ENCODE measurements at regions not wholly inside any gene's neighbourhood (a gene's known extent, or its start where the extent isn't known, plus 50 kb on each side); places are given as distances from the start of the nearest gene placed in this dataset.

- Mint-ChIP-seq H3K9me3 (no peaks in the 10 kb centered on the region), H3K4me3 (no peak overlapping the region), H3K27ac (no peak overlapping the region), H3K4me1 (ENCODE audit: low read depth) (no peaks in the 10 kb centered on the region), H3K36me3 (ENCODE audit: low read depth) (no peaks in the 10 kb centered on the region), H3K27me3 (no peaks in the 10 kb centered on the region)
- intact Hi-C loops (cut with micrococcal nuclease): no loop called here
Observed at GRCh38 chr19:33947265-33947964, 150.7 kb downstream of the KCTD15 start.

- Mint-ChIP-seq H3K9me3 (no peaks in the 10 kb centered on the region), H3K4me3 (no peak overlapping the region), H3K36me3 (ENCODE audit: low read depth) (no peaks in the 10 kb centered on the region), H3K4me1 (ENCODE audit: low read depth) (no peaks in the 10 kb centered on the region), H3K27ac (no peak overlapping the region), H3K27me3 (no peaks in the 10 kb centered on the region)
- intact Hi-C loops (cut with micrococcal nuclease): no loop called here
Observed at GRCh38 chr19:33948651-33949335, 152.1 kb downstream of the KCTD15 start.

DNA sequence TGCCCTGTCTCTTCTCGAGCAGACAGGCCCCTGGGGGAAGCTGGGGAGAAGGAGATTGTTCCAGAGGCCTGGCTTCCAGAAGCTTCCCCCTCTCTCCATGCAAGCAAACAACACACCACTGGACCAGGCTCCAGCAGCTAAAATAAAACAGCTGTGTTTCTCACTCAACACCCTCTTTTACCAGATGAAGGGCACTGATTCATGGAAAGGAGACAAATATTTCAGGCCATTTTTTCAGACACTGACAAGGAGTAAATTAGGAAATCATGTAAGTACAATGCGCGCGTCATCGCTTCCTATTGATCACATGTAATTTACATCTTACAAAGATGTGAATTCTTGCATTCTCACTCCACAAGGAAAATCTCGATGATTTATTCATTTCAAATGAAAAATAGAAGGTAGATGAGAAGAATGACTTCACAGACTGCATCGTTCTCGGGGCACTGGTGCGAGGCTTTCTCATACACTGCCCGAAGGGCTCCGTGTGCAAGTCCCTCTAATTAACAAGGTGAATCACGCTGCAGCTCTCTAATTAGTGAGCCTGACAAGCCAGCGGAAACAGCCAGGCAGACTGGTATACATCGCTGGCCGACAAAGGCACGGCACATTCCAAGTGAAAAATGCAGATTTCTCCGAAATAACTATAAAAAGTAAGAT, 153.6 kb downstream of the KCTD15 start:
- Mint-ChIP-seq H3K27me3 (no peaks in the 10 kb centered on the region), H3K4me1 (ENCODE audit: low read depth) (no peaks in the 10 kb centered on the region), H3K27ac (no peak overlapping the region), H3K9me3 (no peaks in the 10 kb centered on the region), H3K4me3 (no peak overlapping the region), H3K36me3 (ENCODE audit: low read depth) (no peaks in the 10 kb centered on the region)
- intact Hi-C loops (cut with micrococcal nuclease): no loop called here

DNA sequence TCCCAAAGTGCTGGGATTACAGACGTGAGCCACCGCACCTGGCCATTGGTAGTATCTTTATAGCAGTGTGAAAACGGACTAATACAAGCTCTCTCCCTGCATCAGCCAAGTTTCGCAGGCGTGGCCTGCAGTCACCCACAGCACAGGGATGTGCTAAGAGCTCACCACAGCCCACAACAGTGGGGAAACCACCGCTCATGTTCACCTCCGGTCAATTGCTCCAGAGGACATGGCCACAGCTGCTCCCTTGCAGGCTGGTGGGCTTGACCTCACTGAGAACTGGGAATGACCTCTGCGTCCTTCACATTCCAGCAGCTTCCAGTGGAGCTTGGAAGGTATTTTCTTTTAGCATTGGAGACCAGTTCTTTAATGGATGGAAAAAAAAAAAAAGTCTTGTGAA, 156.4 kb downstream of the KCTD15 start:
- no peak overlapping the region for H3K4me3 Mint-ChIP-seq
- intact Hi-C loops (cut with micrococcal nuclease): no loop called here
- H3K36me3 Mint-ChIP-seq (ENCODE audit: low read depth): no peaks in the 10 kb centered on the region
- no peak overlapping the region for H3K27ac Mint-ChIP-seq
- no peaks in the 10 kb centered on the region for H3K27me3 Mint-ChIP-seq
- no peaks in the 10 kb centered on the region for H3K4me1 Mint-ChIP-seq (ENCODE audit: low read depth)
- H3K9me3 Mint-ChIP-seq: no peaks in the 10 kb centered on the region

DNA sequence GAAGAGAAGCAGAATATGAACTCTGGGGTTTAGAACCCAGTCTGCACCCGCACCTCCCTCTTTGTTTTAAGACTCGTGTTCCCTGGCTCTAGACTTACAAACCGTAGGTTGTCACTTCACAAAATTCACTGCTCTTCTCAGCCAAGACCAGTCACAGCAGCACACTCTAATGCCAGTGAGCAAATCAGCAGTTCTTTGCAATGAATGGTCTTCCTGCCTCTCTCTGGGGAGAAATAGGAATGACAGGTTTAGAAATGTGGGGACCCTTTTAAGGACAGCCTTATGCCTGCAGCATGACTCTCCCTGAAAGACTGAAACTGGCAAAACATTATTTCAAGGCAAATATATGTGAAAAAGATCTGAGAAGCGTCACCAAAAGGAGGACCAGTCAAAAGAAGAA, 156.9 kb downstream of the KCTD15 start:
- Mint-ChIP-seq H3K36me3 (ENCODE audit: low read depth) (no peaks in the 10 kb centered on the region), H3K27me3 (no peaks in the 10 kb centered on the region), H3K4me3 (no peak overlapping the region), H3K4me1 (ENCODE audit: low read depth) (no peaks in the 10 kb centered on the region), H3K27ac (no peak overlapping the region), H3K9me3 (no peaks in the 10 kb centered on the region)
- intact Hi-C loops (cut with micrococcal nuclease): no loop called here

GRCh38 chr19:33954686-33955085, 158.0 kb downstream of the KCTD15 start:
- Mint-ChIP-seq H3K27me3 (no peaks in the 10 kb centered on the region), H3K9me3 (no peaks in the 10 kb centered on the region), H3K27ac (no peak overlapping the region), H3K4me3 (no peak overlapping the region), H3K4me1 (ENCODE audit: low read depth) (no peaks in the 10 kb centered on the region), H3K36me3 (ENCODE audit: low read depth) (no peaks in the 10 kb centered on the region)
- intact Hi-C loops (cut with micrococcal nuclease): no loop called here

GRCh38 chr19:33956941-33957340, 160.3 kb downstream of the KCTD15 start:
- no peaks in the 10 kb centered on the region for H3K36me3 Mint-ChIP-seq (ENCODE audit: low read depth)
- H3K27ac Mint-ChIP-seq: no peak overlapping the region
- intact Hi-C loops (cut with micrococcal nuclease): no loop called here
- no peak overlapping the region for H3K4me3 Mint-ChIP-seq
- peaks cover 3% of the 10 kb centered on the region for H3K9me3 Mint-ChIP-seq
- no peaks in the 10 kb centered on the region for H3K4me1 Mint-ChIP-seq (ENCODE audit: low read depth)
- no peaks in the 10 kb centered on the region for H3K27me3 Mint-ChIP-seq

DNA sequence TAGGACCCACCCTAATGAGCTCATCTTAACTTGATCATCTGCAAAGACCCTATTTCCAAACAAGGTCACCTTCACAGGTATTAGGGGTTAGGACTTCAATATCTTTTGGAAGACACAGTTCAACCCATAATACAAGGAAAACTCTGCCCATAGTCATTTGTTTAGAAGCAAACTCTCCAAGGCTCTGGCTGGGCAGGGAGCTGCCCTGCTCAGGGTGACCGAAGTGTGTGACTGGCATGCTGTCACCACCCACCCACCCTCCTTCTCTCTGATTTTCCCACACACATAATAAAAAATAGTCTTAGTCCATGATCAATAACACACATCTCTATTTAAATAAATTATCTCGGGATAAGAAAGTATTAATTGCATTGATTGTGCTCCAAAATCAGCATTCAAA, 161.1 kb downstream of the KCTD15 start:
- H3K27me3 Mint-ChIP-seq: no peaks in the 10 kb centered on the region
- no peaks in the 10 kb centered on the region for H3K36me3 Mint-ChIP-seq (ENCODE audit: low read depth)
- H3K9me3 Mint-ChIP-seq: peaks cover 9% of the 10 kb centered on the region
- intact Hi-C loops (cut with micrococcal nuclease): no loop called here
- no peaks in the 10 kb centered on the region for H3K4me1 Mint-ChIP-seq (ENCODE audit: low read depth)
- no peak overlapping the region for H3K4me3 Mint-ChIP-seq
- no peak overlapping the region for H3K27ac Mint-ChIP-seq

- Mint-ChIP-seq H3K36me3 (ENCODE audit: low read depth) (no peaks in the 10 kb centered on the region), H3K27ac (no peak overlapping the region)
Observed at GRCh38 chr19:33960566-33960965, 163.9 kb downstream of the KCTD15 start.

GRCh38 chr19:33962161-33962560, 165.5 kb downstream of the KCTD15 start:
- peaks cover 3% of the 10 kb centered on the region for H3K27me3 Mint-ChIP-seq
- intact Hi-C loops (cut with micrococcal nuclease): no loop called here
- no peak overlapping the region for H3K27ac Mint-ChIP-seq
- H3K36me3 Mint-ChIP-seq (ENCODE audit: low read depth): no peaks in the 10 kb centered on the region
- H3K4me1 Mint-ChIP-seq (ENCODE audit: low read depth): no peaks in the 10 kb centered on the region
- H3K9me3 Mint-ChIP-seq: peaks cover 16% of the 10 kb centered on the region
- H3K4me3 Mint-ChIP-seq: no peak overlapping the region

More at GRCh38 chr19:33960566-33960965, 163.9 kb downstream of the KCTD15 start:
- peaks cover 9% of the 10 kb centered on the region for H3K9me3 Mint-ChIP-seq
- no peaks in the 10 kb centered on the region for H3K27me3 Mint-ChIP-seq
- intact Hi-C loops (cut with micrococcal nuclease): no loop called here
- H3K4me1 Mint-ChIP-seq (ENCODE audit: low read depth): no peaks in the 10 kb centered on the region
- no peak overlapping the region for H3K4me3 Mint-ChIP-seq

- Mint-ChIP-seq H3K27ac (no peak overlapping the region), H3K36me3 (ENCODE audit: low read depth) (no peaks in the 10 kb centered on the region), H3K4me1 (ENCODE audit: low read depth) (no peaks in the 10 kb centered on the region), H3K27me3 (peaks cover 4% of the 10 kb centered on the region), H3K4me3 (no peak overlapping the region), H3K9me3 (peaks cover 17% of the 10 kb centered on the region)
- intact Hi-C loops (cut with micrococcal nuclease): no loop called here
Observed at GRCh38 chr19:33963514-33963913, 166.8 kb downstream of the KCTD15 start.

GRCh38 chr19:33971073-33971472, 174.4 kb downstream of the KCTD15 start:
- H3K27ac Mint-ChIP-seq: no peak overlapping the region
- no peaks in the 10 kb centered on the region for H3K36me3 Mint-ChIP-seq (ENCODE audit: low read depth)
- H3K4me1 Mint-ChIP-seq (ENCODE audit: low read depth): no peaks in the 10 kb centered on the region
- no peak overlapping the region for H3K4me3 Mint-ChIP-seq
- peaks cover 45% of the 10 kb centered on the region for H3K9me3 Mint-ChIP-seq
- H3K27me3 Mint-ChIP-seq: peaks cover 4% of the 10 kb centered on the region
- intact Hi-C loops (cut with micrococcal nuclease): no loop called here

- H3K36me3 Mint-ChIP-seq (ENCODE audit: low read depth): no peaks in the 10 kb centered on the region
- H3K27ac Mint-ChIP-seq: no peak overlapping the region
- peaks cover 3% of the 10 kb centered on the region for H3K27me3 Mint-ChIP-seq
- H3K4me3 Mint-ChIP-seq: no peak overlapping the region
- H3K4me1 Mint-ChIP-seq (ENCODE audit: low read depth): no peaks in the 10 kb centered on the region
- intact Hi-C loops (cut with micrococcal nuclease): no loop called here
- no peaks in the 10 kb centered on the region for H3K9me3 Mint-ChIP-seq
Observed at GRCh38 chr19:33977756-33978685, 181.4 kb downstream of the KCTD15 start.

DNA sequence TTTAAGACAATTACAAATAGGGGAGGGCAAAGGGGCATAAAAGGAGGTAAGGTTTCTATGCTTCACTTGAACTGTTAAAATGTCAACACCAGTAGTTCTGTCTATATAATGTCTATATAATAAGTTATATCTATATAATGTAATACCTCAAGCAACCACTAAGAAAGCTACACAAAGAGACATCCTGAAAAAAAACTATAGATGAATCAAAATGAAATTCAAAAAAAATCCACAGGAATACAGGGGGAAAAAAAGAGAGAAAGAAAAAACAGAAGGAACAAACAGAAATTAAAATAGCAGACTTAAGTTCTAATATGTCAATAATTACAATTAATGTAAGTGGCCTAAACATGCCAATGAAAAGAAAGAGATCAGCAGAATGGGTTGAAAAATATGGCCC, 186.0 kb downstream of the KCTD15 start:
- Mint-ChIP-seq H3K4me1 (ENCODE audit: low read depth) (no peaks in the 10 kb centered on the region), H3K27me3 (peaks cover 3% of the 10 kb centered on the region), H3K27ac (no peak overlapping the region), H3K4me3 (no peak overlapping the region), H3K9me3 (peaks cover 6% of the 10 kb centered on the region), H3K36me3 (ENCODE audit: low read depth) (no peaks in the 10 kb centered on the region)
- intact Hi-C loops (cut with micrococcal nuclease): no loop called here
